Body of pancreas (tissue), 4 donors: ENCODE measurements at regions not wholly inside any gene's neighbourhood (a gene's known extent, or its start where the extent isn't known, plus 50 kb on each side); places are given as distances from the start of the nearest gene placed in this dataset.

Experiments used
- POLR2A ChIP-seq, 3 donors: fragments of 450-650 bp; IDR thresholded peaks; one replicate each; pipeline ENCODE4 v1.6.1; 2016; ENCODE audit warnings: antibody characterized with exemption in 3 of 3, mild to moderate bottlenecking in 2 of 3
- TF ChIP-seq, protein P1 (sequence below), 7 experiments: fragments of 450-650 bp in 4 of 7; fragments of 200-600 bp in 3 of 7; sonication (generic) in 3 of 7; IDR thresholded peaks; one replicate each; pipeline ENCODE4 v1.5.1; 2016 to 2019; ENCODE audit warnings: antibody characterized with exemption in 7 of 7

GRCh38 chr2:40534528-40534927 is 82.6 kb upstream of the SLC8A1 start:
- TF ChIP-seq, protein P1, sequence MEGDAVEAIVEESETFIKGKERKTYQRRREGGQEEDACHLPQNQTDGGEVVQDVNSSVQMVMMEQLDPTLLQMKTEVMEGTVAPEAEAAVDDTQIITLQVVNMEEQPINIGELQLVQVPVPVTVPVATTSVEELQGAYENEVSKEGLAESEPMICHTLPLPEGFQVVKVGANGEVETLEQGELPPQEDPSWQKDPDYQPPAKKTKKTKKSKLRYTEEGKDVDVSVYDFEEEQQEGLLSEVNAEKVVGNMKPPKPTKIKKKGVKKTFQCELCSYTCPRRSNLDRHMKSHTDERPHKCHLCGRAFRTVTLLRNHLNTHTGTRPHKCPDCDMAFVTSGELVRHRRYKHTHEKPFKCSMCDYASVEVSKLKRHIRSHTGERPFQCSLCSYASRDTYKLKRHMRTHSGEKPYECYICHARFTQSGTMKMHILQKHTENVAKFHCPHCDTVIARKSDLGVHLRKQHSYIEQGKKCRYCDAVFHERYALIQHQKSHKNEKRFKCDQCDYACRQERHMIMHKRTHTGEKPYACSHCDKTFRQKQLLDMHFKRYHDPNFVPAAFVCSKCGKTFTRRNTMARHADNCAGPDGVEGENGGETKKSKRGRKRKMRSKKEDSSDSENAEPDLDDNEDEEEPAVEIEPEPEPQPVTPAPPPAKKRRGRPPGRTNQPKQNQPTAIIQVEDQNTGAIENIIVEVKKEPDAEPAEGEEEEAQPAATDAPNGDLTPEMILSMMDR (IDR thresholded peaks at IDR 0.05): no peak
- TF ChIP-seq POLR2A (IDR thresholded peaks at IDR 0.05): no peak
